ENCODE measurements at regions not wholly inside any gene's neighbourhood (a gene's known extent, or its start where the extent isn't known, plus 50 kb on each side); places are given as distances from the start of the nearest gene placed in this dataset.

- TF ChIP-seq CTCF (IDR thresholded peaks at IDR 0.05; ENCODE audit: low read length) (no peak), EZH2 (optimal IDR thresholded peaks at IDR 0.05; ENCODE audit: low read depth, low read length) (no peak)
Observed at GRCh38 chr2:17058772-17059402, 393.3 kb upstream of the CYRIA start.
